GM13976 (cell line): ENCODE measurements at regions not wholly inside any gene's neighbourhood (a gene's known extent, or its start where the extent isn't known, plus 50 kb on each side); places are given as distances from the start of the nearest gene placed in this dataset.
"Not testable (repeated sequence)": the region's sequence is repeated elsewhere in the genome, so short reads cannot be mapped to it uniquely, and the experiment has no call there.

Experiments used
- DNase-seq: peaks from one replicate; pipeline ENCODE4 v3.0.0; 2012; ENCODE audit warnings: low spot score
- in situ Hi-C: fragments of 300-500 bp; cut with MboI; formaldehyde crosslinking; loops from one replicate; pipeline ENCODE4 v1.12.0; 2022; ENCODE audit warnings: low sequenced_read_pairs, mixed read lengths, inconsistent platforms; ENCODE audit not compliant: unreplicated experiment
- TF ChIP-seq, protein P1 (sequence below): IDR thresholded peaks from 2 replicates; pipeline ENCODE4 v1.5.1; 2012; ENCODE audit warnings: borderline replicate concordance, mild to moderate bottlenecking; ENCODE audit not compliant: insufficient read depth; ENCODE audit errors: extremely low read depth, missing control alignments, control extremely low read depth

DNA sequence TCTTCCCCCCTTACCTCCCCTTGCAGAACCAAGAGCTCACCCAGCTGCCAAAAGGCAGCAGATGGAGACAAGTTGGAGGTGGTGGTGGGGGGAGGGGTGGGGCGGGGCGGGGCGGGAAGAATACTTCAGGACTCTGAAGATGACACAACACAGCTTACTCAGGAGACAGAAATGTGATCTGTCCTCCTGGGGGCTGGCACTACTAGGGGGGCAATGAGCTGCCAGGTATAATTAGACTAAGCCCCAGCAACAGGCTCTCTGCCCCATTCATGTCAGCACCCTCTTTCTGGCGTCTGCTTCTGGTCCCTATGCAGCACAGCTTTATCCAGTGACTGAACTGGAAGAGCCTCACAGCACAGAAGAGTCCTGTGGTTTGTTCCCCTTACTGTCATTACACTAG, 407.0 kb downstream of the MED13L start:
- TF ChIP-seq, protein P1, sequence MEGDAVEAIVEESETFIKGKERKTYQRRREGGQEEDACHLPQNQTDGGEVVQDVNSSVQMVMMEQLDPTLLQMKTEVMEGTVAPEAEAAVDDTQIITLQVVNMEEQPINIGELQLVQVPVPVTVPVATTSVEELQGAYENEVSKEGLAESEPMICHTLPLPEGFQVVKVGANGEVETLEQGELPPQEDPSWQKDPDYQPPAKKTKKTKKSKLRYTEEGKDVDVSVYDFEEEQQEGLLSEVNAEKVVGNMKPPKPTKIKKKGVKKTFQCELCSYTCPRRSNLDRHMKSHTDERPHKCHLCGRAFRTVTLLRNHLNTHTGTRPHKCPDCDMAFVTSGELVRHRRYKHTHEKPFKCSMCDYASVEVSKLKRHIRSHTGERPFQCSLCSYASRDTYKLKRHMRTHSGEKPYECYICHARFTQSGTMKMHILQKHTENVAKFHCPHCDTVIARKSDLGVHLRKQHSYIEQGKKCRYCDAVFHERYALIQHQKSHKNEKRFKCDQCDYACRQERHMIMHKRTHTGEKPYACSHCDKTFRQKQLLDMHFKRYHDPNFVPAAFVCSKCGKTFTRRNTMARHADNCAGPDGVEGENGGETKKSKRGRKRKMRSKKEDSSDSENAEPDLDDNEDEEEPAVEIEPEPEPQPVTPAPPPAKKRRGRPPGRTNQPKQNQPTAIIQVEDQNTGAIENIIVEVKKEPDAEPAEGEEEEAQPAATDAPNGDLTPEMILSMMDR, result no peak
- no peak for DNase-seq
- in situ Hi-C loops, result no loop called here

DNA sequence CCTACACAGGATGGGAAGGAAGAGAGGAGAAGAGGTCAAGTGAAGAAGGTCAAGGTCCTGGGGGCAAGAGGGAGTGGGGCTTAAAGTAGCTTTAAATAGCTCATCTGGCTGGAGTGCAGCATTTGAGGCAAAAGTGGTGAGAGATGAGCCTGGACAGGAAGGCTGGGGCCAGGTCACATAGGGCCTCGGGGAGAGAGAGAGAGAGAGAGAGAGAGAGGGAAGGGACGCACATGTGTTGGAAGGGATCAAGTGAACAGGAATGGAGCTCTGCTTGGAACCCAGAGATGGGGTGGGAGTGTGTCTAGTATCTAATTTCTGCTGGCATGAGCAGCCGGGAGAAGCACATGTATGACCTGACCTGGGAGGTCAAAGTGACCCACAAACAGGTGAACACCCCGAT, 407.5 kb downstream of the MED13L start:
- TF ChIP-seq, protein P1, result no peak
- no peak for DNase-seq
- in situ Hi-C loops, result no loop called here

DNA sequence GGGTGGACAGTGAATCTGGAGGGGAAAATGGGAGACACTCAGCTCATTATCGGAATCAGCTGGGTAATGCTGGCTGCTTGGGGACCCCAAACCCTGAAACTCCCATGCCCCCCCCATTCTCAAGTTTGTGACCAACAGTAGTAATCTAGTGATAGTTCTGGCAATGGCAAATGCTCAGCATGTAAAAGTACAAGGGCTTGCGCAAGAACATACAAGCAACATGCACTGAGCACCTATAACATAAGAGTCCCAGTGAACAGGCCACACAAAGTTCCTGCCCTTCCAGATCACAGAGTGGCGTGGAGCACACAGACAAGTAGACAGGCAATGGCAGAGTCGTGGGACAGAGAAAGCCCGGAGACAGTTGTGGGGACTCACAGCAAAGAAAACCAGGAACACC, 407.9 kb downstream of the MED13L start:
- TF ChIP-seq, protein P1, result no peak
- in situ Hi-C loops, result no loop called here

DNA sequence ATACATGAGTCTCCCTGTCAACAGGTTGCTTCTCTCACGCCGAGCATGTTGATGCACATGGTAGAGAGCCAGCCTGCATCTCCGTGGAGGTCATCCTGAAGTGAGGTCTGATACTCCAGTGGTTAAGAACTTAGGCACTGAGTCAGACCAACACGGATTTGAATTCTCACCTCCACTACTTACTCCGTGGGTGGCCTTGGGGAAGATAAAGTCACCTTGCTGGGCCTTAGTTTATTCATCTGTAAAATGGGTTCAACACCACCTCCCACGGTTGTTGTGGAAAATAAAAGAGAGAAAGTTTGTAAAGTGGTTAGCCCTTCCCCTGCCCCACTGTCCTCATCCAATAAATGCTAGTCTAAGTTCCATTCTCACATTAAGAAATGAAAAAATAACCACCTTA, 408.9 kb downstream of the MED13L start:
- no peak for DNase-seq
- TF ChIP-seq, protein P1, result no peak
- in situ Hi-C loops, result no loop called here

More for the DNA sequence above, 407.9 kb downstream of the MED13L start:
- DNase-seq, result no peak

DNA sequence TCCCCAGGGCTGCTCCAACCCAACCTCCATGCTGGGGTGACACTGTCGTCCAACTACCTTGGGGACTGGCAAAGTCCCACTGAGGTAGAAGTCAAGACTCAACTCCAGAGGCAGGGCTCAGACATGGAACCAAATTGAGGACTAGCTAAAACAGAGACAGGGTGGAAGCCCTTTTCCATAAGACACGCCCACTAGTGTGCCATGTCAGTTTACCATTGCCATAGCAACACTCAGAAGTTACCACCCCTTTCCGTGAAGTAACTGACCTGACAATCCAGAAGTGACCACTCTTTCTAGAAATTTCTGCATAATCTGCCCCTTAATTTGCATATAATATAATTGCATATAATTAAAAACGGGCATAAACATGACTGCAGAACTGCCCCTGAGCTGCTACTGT, 409.6 kb downstream of the MED13L start:
- DNase-seq, result no peak
- TF ChIP-seq, protein P1, result no peak
- in situ Hi-C loops, result no loop called here

DNA sequence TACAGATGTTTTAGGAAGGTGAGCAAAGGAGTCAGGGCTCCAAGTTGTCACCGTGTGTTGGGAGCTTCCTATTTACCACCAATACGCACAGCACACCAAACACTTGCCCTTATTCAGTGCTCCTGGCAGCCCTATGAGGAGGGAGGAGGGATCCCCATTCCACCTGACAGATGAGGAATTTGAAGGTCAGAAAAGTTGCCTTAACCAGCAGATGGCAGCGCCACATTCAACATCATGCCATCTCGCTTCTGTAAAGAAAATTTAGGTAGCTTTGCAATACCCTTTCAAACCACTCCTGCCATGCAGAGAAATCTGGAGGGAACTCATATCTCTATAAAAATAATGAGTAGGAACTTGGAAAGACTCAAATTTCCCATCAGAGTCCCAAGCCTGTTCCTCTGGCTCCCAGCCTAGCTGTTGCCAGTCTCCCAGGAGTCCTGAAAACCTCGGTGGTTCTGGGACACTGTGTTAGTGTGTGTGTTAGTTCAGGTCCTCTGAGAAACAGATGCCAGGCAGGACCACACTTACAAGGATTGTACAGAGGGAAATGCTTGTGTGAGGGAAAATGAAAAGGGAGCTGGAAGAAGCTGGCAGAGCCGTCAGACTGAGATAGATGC, 410.5 kb downstream of the MED13L start:
- no peak for DNase-seq
- in situ Hi-C loops, result no loop called here
- TF ChIP-seq, protein P1, result no peak

DNA sequence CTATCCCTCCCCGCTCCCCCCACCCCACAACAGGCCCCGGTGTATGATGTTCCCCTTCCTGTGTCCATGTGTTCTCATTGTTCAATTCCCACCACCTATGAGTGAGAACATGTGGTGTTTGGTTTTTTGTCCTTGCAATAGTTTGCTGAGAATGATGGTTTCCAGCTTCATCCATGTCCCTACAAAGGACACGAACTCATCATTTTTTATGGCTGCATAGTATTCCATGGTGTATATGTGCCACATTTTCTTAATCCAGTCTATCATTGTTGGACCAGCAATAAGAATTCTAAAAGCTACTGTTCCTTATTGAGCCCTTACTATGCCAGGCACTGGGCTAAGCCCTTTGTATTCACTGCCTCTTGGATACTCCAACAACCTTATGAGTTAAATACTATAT, 411.2 kb downstream of the MED13L start:
- in situ Hi-C loops, DNase-seq: not testable (repeated sequence)
